ENCODE measurements at regions not wholly inside any gene's neighbourhood (a gene's known extent, or its start where the extent isn't known, plus 50 kb on each side); places are given as distances from the start of the nearest gene placed in this dataset.

- Histone ChIP-seq H3K4me1 (peaks cover 39% of the 10 kb centered on the region), H3K27ac (peak overlapping the region; percentile 65), H3K9me3 (no peaks in the 10 kb centered on the region), H3K4me3 (no peak overlapping the region), H3K36me3 (no peaks in the 10 kb centered on the region), H3K27me3 (no peaks in the 10 kb centered on the region)
- TF ChIP-seq, protein P1, sequence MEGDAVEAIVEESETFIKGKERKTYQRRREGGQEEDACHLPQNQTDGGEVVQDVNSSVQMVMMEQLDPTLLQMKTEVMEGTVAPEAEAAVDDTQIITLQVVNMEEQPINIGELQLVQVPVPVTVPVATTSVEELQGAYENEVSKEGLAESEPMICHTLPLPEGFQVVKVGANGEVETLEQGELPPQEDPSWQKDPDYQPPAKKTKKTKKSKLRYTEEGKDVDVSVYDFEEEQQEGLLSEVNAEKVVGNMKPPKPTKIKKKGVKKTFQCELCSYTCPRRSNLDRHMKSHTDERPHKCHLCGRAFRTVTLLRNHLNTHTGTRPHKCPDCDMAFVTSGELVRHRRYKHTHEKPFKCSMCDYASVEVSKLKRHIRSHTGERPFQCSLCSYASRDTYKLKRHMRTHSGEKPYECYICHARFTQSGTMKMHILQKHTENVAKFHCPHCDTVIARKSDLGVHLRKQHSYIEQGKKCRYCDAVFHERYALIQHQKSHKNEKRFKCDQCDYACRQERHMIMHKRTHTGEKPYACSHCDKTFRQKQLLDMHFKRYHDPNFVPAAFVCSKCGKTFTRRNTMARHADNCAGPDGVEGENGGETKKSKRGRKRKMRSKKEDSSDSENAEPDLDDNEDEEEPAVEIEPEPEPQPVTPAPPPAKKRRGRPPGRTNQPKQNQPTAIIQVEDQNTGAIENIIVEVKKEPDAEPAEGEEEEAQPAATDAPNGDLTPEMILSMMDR (IDR thresholded peaks at IDR 0.05) = no peak
- intact Hi-C loops (cut with DNase I) = no loop called here
- no peak for ATAC-seq
- DNase-seq = no peak
These were observed 76.7 kb upstream of the FAM9C start for GRCh38 chrX:13121020-13121555.

GRCh38 chrX:13120017-13120416 lies 75.6 kb upstream of the FAM9C start:
- ATAC-seq (peak; percentile 93), DNase-seq (no peak)
- peaks cover 39% of the 10 kb centered on the region for H3K4me1 ChIP-seq
- H3K36me3 ChIP-seq = no peaks in the 10 kb centered on the region
- no peaks in the 10 kb centered on the region for H3K27me3 ChIP-seq
- TF ChIP-seq, protein P1 (IDR thresholded peaks at IDR 0.05) = no peak
- H3K9me3 ChIP-seq = no peaks in the 10 kb centered on the region
- intact Hi-C loops (cut with DNase I) = no loop called here
- H3K27ac ChIP-seq = peak overlapping the region; percentile 65
- no peak overlapping the region for H3K4me3 ChIP-seq

DNA sequence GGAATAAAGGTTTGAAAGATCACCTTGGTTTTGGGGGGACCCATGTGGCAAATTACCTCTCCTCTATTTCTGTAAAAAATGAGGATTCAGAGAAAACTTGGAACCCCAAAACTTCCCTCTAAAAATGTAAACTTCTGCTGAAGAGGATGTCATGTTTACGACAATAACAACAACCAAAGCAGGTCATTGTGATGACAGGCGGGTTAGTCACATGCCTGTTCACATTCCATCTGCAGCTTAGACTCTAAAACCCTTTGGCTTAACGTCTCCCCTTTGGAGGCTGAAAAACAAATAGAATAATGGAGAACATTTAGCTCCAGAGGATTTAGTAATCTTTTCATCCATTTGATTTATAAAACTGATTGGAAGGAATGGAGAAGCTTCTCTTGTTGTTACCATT lies 75.0 kb upstream of the FAM9C start:
- Histone ChIP-seq H3K9me3 (no peaks in the 10 kb centered on the region), H3K4me1 (peaks cover 33% of the 10 kb centered on the region), H3K27me3 (no peaks in the 10 kb centered on the region), H3K4me3 (no peak overlapping the region), H3K27ac (peak overlapping the region; percentile 65), H3K36me3 (no peaks in the 10 kb centered on the region)
- intact Hi-C loops (cut with DNase I) = no loop called here
- ATAC-seq (no peak), DNase-seq (no peak)
- TF ChIP-seq, protein P1 (IDR thresholded peaks at IDR 0.05) = no peak

- Histone ChIP-seq H3K4me3 (no peak overlapping the region), H3K27me3 (no peaks in the 10 kb centered on the region), H3K36me3 (no peaks in the 10 kb centered on the region), H3K9me3 (no peaks in the 10 kb centered on the region), H3K4me1 (peaks cover 2% of the 10 kb centered on the region), H3K27ac (peak overlapping the region; percentile 47)
- peak; percentile 69 for ATAC-seq
- intact Hi-C loops (cut with DNase I) = no loop called here
- no peak for DNase-seq
- TF ChIP-seq, protein P1 (IDR thresholded peaks at IDR 0.05) = no peak
These were observed 70.9 kb upstream of the FAM9C start for GRCh38 chrX:13115146-13115855.

- DNase-seq = no peak
- Histone ChIP-seq H3K36me3 (no peaks in the 10 kb centered on the region), H3K27ac (no peak overlapping the region), H3K4me1 (peaks cover 4% of the 10 kb centered on the region), H3K4me3 (no peak overlapping the region), H3K9me3 (no peaks in the 10 kb centered on the region), H3K27me3 (no peaks in the 10 kb centered on the region)
- intact Hi-C loops (cut with DNase I) = no loop called here
- no peak for ATAC-seq
- TF ChIP-seq, protein P1 (IDR thresholded peaks at IDR 0.05) = no peak
These were observed 68.1 kb upstream of the FAM9C start for GRCh38 chrX:13112499-13112898.
